Upper lobe of right lung (tissue), 1 donor: ENCODE measurements at regions not wholly inside any gene's neighbourhood (a gene's known extent, or its start where the extent isn't known, plus 50 kb on each side); places are given as distances from the start of the nearest gene placed in this dataset.

Experiments used
- ATAC-seq: fragments of 200-7000 bp; cut with Tn5 transposase; one replicate; pipeline ENCODE4 v1.9.1; 2020; ENCODE audit warnings: mild to moderate bottlenecking, moderate library complexity
- DNase-seq: peaks from one replicate; pipeline ENCODE4 v3.0.0-alpha.2; 2020
- H3K27ac ChIP-seq: fragments of 200-600 bp; one replicate; pipeline ENCODE4 v1.8.0; 2022
- H3K27me3 ChIP-seq: fragments of 200-600 bp; one replicate; pipeline ENCODE4 v1.8.0; 2022; ENCODE audit warnings: mild to moderate bottlenecking
- H3K36me3 ChIP-seq: fragments of 200-600 bp; one replicate; pipeline ENCODE4 v1.8.0; 2022
- H3K4me1 ChIP-seq: fragments of 200-600 bp; one replicate; pipeline ENCODE4 v1.8.0; 2022
- H3K4me3 ChIP-seq: fragments of 200-600 bp; one replicate; pipeline ENCODE4 v1.8.0; 2022; ENCODE audit warnings: mild to moderate bottlenecking
- H3K9me3 ChIP-seq: fragments of 200-600 bp; one replicate; pipeline ENCODE4 v1.8.0; 2022
- intact Hi-C: fragments of 100-400 bp; cut with DNase I; formaldehyde crosslinking; loops from one replicate; pipeline ENCODE4 v1.11.0; 2022
- TF ChIP-seq, protein P1 (sequence below): fragments of 200-600 bp; IDR thresholded peaks from one replicate; pipeline ENCODE4 v1.8.0; 2022; ENCODE audit warnings: antibody characterized with exemption
- donor health status: DM: no; HTN: yes; CAD: no; lungs with severe emphysema.

DNA sequence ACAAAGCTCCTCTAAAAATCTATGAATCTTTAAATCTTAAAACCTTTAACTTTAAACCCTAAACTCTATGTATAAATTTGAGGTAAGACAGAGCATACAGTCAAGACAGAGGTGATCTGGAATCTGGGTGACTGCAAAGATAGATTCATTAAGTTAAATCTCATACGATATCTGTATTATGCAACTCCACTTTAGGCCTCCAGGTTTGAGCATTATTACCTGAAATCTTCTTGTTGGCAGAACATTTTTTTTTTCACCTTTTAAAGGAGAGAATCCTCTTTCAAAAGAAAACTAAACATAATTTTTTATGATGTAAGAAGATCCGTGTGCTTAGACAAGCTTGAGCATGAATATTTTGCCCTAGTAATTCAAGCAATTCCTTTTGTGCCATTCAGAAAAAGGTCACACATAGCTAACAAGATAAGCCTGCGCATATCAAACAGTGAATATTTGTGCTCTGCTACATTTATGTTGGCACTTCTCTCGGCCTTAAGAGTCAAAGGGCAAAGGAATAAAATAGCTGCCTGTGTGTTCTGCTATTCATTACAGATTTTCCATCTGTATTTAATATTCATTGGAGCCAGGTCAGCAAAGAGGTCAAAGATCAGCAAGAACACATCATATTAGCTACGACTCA, 163.3 kb downstream of the TMTC3 start:
- Histone ChIP-seq H3K4me3 (no peak overlapping the region), H3K27ac (no peak overlapping the region), H3K36me3 (no peaks in the 10 kb centered on the region), H3K9me3 (no peaks in the 10 kb centered on the region), H3K27me3 (no peaks in the 10 kb centered on the region), H3K4me1 (no peaks in the 10 kb centered on the region)
- DNase-seq (no peak), ATAC-seq (no peak)
- intact Hi-C loops, result no loop called here
- TF ChIP-seq, protein P1, sequence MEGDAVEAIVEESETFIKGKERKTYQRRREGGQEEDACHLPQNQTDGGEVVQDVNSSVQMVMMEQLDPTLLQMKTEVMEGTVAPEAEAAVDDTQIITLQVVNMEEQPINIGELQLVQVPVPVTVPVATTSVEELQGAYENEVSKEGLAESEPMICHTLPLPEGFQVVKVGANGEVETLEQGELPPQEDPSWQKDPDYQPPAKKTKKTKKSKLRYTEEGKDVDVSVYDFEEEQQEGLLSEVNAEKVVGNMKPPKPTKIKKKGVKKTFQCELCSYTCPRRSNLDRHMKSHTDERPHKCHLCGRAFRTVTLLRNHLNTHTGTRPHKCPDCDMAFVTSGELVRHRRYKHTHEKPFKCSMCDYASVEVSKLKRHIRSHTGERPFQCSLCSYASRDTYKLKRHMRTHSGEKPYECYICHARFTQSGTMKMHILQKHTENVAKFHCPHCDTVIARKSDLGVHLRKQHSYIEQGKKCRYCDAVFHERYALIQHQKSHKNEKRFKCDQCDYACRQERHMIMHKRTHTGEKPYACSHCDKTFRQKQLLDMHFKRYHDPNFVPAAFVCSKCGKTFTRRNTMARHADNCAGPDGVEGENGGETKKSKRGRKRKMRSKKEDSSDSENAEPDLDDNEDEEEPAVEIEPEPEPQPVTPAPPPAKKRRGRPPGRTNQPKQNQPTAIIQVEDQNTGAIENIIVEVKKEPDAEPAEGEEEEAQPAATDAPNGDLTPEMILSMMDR, result no peak

DNA sequence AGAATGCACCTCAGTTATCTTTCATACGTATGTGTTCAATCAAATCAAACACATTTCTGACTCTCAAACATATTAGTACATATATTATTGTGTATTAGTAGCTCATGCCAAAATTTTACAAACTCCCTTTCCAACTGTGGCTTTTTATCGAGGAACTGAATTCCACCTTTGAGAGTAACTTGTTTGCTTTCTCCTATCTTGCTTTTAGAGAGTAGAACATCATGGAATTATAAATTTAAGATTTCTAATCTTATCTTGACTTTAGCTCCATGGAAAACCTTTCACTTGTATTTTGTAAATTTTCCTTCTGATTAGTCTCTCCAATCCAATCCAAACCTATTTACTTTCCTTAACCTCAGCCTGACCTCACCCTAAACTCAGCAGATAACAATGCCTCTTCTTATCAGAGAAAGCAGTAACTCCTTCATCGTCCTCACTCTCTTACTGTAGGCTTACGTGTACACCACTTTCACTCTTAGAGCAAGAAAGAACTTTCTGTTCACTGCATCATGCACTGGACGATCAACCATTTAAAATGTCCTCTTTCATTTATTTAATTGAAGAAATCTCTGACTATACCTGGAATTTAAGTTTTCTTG, 164.5 kb downstream of the TMTC3 start:
- H3K9me3 ChIP-seq, result no peaks in the 10 kb centered on the region
- DNase-seq (no peak), ATAC-seq (no peak)
- no peaks in the 10 kb centered on the region for H3K27me3 ChIP-seq
- H3K4me3 ChIP-seq, result no peak overlapping the region
- intact Hi-C loops, result no loop called here
- no peaks in the 10 kb centered on the region for H3K4me1 ChIP-seq
- H3K36me3 ChIP-seq, result no peaks in the 10 kb centered on the region
- H3K27ac ChIP-seq, result no peak overlapping the region
- TF ChIP-seq, protein P1, result no peak

DNA sequence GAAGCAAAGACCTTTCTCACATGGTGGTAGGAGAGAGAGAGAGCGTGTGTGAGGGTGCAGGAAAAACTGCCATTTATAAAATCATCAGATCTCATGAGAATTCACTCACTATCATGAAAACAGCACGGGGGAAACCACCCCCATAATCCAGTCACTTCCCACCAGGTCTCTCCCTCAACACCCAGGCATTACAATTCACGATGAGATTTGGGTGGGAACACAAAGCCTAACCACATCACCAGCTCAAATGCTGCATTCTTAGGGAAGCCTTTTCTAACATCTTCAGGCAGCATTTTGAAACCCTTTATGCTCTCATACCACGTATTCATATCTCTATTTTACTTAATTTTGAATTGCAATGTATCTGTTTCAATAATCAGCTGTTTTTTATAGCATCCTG, 165.9 kb downstream of the TMTC3 start:
- H3K36me3 ChIP-seq, result no peaks in the 10 kb centered on the region
- DNase-seq (no peak), ATAC-seq (no peak)
- intact Hi-C loops, result no loop called here
- H3K27ac ChIP-seq, result no peak overlapping the region
- H3K4me3 ChIP-seq, result no peak overlapping the region
- H3K27me3 ChIP-seq, result no peaks in the 10 kb centered on the region
- no peaks in the 10 kb centered on the region for H3K4me1 ChIP-seq
- no peaks in the 10 kb centered on the region for H3K9me3 ChIP-seq
- TF ChIP-seq, protein P1, result no peak

DNA sequence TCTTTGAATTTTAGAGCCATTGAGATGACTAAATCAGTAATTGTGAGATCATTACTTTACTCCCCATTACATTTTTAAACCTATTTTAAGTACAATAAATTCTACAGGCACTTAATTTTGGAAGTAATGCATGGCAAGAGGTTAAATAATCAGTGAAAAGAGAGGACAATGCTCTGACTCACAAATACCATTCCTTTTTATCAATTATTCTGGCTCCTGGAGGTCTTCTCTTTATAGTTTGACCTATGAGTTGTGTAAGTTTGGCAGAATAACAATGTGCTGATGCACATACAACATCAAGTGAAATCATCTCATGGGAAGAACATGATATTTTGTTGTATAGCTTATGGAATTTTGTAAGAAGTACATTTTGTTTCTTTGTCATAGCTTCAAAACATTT, 166.7 kb downstream of the TMTC3 start:
- H3K36me3 ChIP-seq, result no peaks in the 10 kb centered on the region
- no peaks in the 10 kb centered on the region for H3K4me1 ChIP-seq
- H3K4me3 ChIP-seq, result no peak overlapping the region
- no peaks in the 10 kb centered on the region for H3K9me3 ChIP-seq
- H3K27ac ChIP-seq, result no peak overlapping the region
- ATAC-seq (no peak), DNase-seq (no peak)
- no peaks in the 10 kb centered on the region for H3K27me3 ChIP-seq
- TF ChIP-seq, protein P1, result no peak
- intact Hi-C loops, result no loop called here

DNA sequence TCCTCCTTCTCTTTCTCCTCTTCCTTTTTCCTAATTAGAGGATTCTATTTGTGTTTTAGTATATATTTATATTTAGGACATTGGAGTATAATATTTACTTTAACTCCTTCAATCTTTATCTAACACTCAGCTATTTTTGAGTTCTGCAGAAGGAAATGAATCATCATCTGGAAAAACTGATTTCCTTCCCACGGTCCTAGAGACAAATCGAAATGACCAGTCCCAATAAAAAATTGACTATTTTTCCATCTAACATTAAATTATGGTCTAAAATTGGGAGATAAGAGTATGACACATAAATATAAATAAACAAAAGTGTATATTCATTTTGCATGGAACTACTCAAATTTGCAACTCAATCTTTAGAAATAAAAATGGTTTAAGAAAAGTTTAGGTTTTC, 167.4 kb downstream of the TMTC3 start:
- H3K27ac ChIP-seq, result no peak overlapping the region
- no peak overlapping the region for H3K4me3 ChIP-seq
- H3K36me3 ChIP-seq, result no peaks in the 10 kb centered on the region
- no peaks in the 10 kb centered on the region for H3K4me1 ChIP-seq
- H3K27me3 ChIP-seq, result no peaks in the 10 kb centered on the region
- ATAC-seq (no peak), DNase-seq (no peak)
- intact Hi-C loops, result no loop called here
- TF ChIP-seq, protein P1, result no peak
- H3K9me3 ChIP-seq, result no peaks in the 10 kb centered on the region
